ENCODE measurements at regions not wholly inside any gene's neighbourhood (a gene's known extent, or its start where the extent isn't known, plus 50 kb on each side); places are given as distances from the start of the nearest gene placed in this dataset.

DNA sequence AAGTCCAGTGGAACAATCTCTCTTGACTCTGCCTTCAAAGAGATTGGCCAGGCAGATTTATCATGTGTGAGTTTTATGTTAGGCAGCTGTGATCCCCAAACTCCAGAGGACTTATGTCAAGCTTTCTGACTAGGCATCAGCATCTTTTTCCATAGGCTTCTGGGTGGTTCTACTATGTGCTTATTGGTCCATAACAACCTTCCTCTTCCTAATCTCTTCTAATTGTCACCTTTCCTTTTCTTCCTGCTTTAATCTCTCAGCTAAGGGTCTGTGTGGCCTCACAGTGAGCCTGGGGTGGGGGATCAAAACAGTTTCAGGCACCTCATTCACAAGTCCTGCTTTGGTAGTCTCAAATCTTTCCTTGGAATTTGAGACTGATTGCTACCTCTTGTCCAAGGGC, 170.9 kb upstream of the CHD1 start:
- no peak for TF ChIP-seq POLR2AphosphoS5 (IDR thresholded peaks at IDR 0.05; ENCODE audit: low read depth, low read length)
- TF ChIP-seq POLR2A (IDR thresholded peaks at IDR 0.05; ENCODE audit: low read depth, low read length): no peak
- TF ChIP-seq TAF1 (IDR thresholded peaks at IDR 0.05; ENCODE audit: borderline replicate concordance, low read depth, low read length): no peak
